ENCODE measurements at regions not wholly inside any gene's neighbourhood (a gene's known extent, or its start where the extent isn't known, plus 50 kb on each side); places are given as distances from the start of the nearest gene placed in this dataset.

- no peak for TF ChIP-seq CTCF (IDR thresholded peaks at IDR 0.05; ENCODE audit: control insufficient read depth, insufficient read depth, low read depth, low read length, missing control alignments)
- no peak for DNase-seq (ENCODE audit: low read depth)
- peak overlapping the region; percentile 16 for H3K4me3 ChIP-seq (ENCODE audit: control insufficient read depth, low read depth, low read length)
Measured at GRCh38 chr15:70473581-70474370, 289.6 kb downstream of the UACA start.

GRCh38 chr15:70471517-70471916 lies 291.8 kb downstream of the UACA start:
- no peak for TF ChIP-seq CTCF (IDR thresholded peaks at IDR 0.05; ENCODE audit: control insufficient read depth, insufficient read depth, low read depth, low read length, missing control alignments)
- no peak for DNase-seq (ENCODE audit: low read depth)
- H3K4me3 ChIP-seq (ENCODE audit: control insufficient read depth, low read depth, low read length) = no peak overlapping the region

- no peak for TF ChIP-seq CTCF (IDR thresholded peaks at IDR 0.05; ENCODE audit: control insufficient read depth, insufficient read depth, low read depth, low read length, missing control alignments)
- DNase-seq (ENCODE audit: low read depth) = no peak
Measured at GRCh38 chr15:70470556-70471191, 292.7 kb downstream of the UACA start.

GRCh38 chr15:70469651-70470555 lies 293.5 kb downstream of the UACA start:
- no peak overlapping the region for H3K4me3 ChIP-seq (ENCODE audit: control insufficient read depth, low read depth, low read length)
- TF ChIP-seq CTCF (IDR thresholded peaks at IDR 0.05; ENCODE audit: control insufficient read depth, insufficient read depth, low read depth, low read length, missing control alignments) = no peak
- DNase-seq (ENCODE audit: low read depth) = no peak

More at GRCh38 chr15:70470556-70471191, 292.7 kb downstream of the UACA start:
- H3K4me3 ChIP-seq (ENCODE audit: control insufficient read depth, low read depth, low read length) = no peak overlapping the region

GRCh38 chr15:70469182-70469581 lies 294.2 kb downstream of the UACA start:
- H3K4me3 ChIP-seq (ENCODE audit: control insufficient read depth, low read depth, low read length) = no peak overlapping the region
- DNase-seq (ENCODE audit: low read depth) = no peak
- TF ChIP-seq CTCF (IDR thresholded peaks at IDR 0.05; ENCODE audit: control insufficient read depth, insufficient read depth, low read depth, low read length, missing control alignments) = no peak

- peak; percentile 82 for TF ChIP-seq CTCF (IDR thresholded peaks at IDR 0.05; ENCODE audit: control insufficient read depth, insufficient read depth, low read depth, low read length, missing control alignments)
- peak; percentile 23 for DNase-seq (ENCODE audit: low read depth)
- no peak overlapping the region for H3K4me3 ChIP-seq (ENCODE audit: control insufficient read depth, low read depth, low read length)
Measured at GRCh38 chr15:70466895-70467529, 296.3 kb downstream of the UACA start.

All from AG09309 (cell line).